Prostate gland (tissue), 2 donors: ENCODE measurements at regions not wholly inside any gene's neighbourhood (a gene's known extent, or its start where the extent isn't known, plus 50 kb on each side); places are given as distances from the start of the nearest gene placed in this dataset.

ENCODE experiments used
- POLR2A ChIP-seq: fragments of 450-650 bp; IDR thresholded peaks from one replicate; pipeline ENCODE4 v1.6.1; 2016; ENCODE audit warnings: antibody characterized with exemption, mild to moderate bottlenecking
- POLR2AphosphoS5 ChIP-seq: sonication (generic); formaldehyde crosslinking; IDR thresholded peaks from one replicate; pipeline ENCODE4 v1.6.1; 2017; ENCODE audit warnings: antibody characterized with exemption
- TF ChIP-seq, protein P1 (sequence below), 4 experiments: fragments of 200-600 bp in 2 of 4; fragments of 450-650 bp in 2 of 4; sonication (generic) in 2 of 4; IDR thresholded peaks; 1 replicate in 3 of 4; 2 replicates in 1 of 4; pipeline ENCODE4 v1.5.1; 2016 to 2019; ENCODE audit warnings: antibody characterized with exemption in 4 of 4, mild to moderate bottlenecking in 2 of 4, moderate library complexity in 2 of 4

DNA sequence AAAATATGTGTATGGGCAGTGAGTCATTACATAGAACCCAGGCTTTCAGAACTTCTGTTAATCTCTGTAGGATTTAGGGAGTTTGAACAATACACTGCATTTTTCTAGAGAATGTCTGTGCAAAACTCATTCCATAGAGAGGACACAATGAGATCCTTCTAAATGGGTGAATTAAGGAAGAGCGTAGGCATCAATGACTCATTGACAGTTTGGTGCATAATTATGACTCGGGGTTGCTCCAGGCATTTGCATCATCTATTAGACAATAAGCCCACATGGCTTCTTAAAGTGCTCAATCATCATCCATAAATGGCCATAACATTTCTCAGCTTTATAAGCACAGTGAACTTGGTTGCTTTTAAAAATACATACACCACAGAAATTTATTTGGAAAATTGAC, 625.5 kb downstream of the CDH26 start:
- TF ChIP-seq POLR2A (no peak), POLR2AphosphoS5 (no peak)
- TF ChIP-seq, protein P1, sequence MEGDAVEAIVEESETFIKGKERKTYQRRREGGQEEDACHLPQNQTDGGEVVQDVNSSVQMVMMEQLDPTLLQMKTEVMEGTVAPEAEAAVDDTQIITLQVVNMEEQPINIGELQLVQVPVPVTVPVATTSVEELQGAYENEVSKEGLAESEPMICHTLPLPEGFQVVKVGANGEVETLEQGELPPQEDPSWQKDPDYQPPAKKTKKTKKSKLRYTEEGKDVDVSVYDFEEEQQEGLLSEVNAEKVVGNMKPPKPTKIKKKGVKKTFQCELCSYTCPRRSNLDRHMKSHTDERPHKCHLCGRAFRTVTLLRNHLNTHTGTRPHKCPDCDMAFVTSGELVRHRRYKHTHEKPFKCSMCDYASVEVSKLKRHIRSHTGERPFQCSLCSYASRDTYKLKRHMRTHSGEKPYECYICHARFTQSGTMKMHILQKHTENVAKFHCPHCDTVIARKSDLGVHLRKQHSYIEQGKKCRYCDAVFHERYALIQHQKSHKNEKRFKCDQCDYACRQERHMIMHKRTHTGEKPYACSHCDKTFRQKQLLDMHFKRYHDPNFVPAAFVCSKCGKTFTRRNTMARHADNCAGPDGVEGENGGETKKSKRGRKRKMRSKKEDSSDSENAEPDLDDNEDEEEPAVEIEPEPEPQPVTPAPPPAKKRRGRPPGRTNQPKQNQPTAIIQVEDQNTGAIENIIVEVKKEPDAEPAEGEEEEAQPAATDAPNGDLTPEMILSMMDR (IDR thresholded peaks at IDR 0.05) = no peak
